ENCODE measurements at regions not wholly inside any gene's neighbourhood (a gene's known extent, or its start where the extent isn't known, plus 50 kb on each side); places are given as distances from the start of the nearest gene placed in this dataset.

DNA sequence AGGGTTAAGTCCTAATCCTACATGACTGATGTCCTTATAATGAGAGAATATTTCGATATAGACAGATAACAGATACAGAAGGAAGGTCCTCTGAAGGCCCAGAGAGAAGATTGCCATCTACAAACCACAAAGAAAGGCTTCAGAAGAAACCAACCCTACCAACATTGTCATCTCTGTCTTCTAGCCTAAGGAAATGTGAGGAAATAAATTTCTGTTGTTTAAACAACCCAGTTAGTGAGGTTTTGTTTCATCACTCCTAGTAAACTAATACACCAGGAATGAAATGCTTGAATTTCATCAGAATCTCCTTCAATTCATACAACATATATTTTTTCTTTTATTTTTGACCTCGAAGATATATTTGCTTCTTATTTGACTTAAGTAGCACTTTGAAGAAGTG, 1527.8 kb downstream of the STIM2 start:
- TF ChIP-seq, protein P1, sequence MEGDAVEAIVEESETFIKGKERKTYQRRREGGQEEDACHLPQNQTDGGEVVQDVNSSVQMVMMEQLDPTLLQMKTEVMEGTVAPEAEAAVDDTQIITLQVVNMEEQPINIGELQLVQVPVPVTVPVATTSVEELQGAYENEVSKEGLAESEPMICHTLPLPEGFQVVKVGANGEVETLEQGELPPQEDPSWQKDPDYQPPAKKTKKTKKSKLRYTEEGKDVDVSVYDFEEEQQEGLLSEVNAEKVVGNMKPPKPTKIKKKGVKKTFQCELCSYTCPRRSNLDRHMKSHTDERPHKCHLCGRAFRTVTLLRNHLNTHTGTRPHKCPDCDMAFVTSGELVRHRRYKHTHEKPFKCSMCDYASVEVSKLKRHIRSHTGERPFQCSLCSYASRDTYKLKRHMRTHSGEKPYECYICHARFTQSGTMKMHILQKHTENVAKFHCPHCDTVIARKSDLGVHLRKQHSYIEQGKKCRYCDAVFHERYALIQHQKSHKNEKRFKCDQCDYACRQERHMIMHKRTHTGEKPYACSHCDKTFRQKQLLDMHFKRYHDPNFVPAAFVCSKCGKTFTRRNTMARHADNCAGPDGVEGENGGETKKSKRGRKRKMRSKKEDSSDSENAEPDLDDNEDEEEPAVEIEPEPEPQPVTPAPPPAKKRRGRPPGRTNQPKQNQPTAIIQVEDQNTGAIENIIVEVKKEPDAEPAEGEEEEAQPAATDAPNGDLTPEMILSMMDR (IDR thresholded peaks at IDR 0.05): no peak
- TF ChIP-seq CEBPB (IDR thresholded peaks at IDR 0.05) (no peak), JUNB (IDR thresholded peaks at IDR 0.05) (no peak), CHD4 (IDR thresholded peaks at IDR 0.05; ENCODE audit: borderline replicate concordance) (no peak), MYC (IDR thresholded peaks at IDR 0.05; ENCODE audit: borderline replicate concordance, low read length) (no peak), SMC3 (IDR thresholded peaks at IDR 0.05) (no peak), POLR2A (IDR thresholded peaks at IDR 0.05; ENCODE audit: low read length) (no peak)
- TF ChIP-seq, protein P2, sequence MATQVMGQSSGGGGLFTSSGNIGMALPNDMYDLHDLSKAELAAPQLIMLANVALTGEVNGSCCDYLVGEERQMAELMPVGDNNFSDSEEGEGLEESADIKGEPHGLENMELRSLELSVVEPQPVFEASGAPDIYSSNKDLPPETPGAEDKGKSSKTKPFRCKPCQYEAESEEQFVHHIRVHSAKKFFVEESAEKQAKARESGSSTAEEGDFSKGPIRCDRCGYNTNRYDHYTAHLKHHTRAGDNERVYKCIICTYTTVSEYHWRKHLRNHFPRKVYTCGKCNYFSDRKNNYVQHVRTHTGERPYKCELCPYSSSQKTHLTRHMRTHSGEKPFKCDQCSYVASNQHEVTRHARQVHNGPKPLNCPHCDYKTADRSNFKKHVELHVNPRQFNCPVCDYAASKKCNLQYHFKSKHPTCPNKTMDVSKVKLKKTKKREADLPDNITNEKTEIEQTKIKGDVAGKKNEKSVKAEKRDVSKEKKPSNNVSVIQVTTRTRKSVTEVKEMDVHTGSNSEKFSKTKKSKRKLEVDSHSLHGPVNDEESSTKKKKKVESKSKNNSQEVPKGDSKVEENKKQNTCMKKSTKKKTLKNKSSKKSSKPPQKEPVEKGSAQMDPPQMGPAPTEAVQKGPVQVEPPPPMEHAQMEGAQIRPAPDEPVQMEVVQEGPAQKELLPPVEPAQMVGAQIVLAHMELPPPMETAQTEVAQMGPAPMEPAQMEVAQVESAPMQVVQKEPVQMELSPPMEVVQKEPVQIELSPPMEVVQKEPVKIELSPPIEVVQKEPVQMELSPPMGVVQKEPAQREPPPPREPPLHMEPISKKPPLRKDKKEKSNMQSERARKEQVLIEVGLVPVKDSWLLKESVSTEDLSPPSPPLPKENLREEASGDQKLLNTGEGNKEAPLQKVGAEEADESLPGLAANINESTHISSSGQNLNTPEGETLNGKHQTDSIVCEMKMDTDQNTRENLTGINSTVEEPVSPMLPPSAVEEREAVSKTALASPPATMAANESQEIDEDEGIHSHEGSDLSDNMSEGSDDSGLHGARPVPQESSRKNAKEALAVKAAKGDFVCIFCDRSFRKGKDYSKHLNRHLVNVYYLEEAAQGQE (IDR thresholded peaks at IDR 0.05): no peak
- TF ChIP-seq, protein P3, sequence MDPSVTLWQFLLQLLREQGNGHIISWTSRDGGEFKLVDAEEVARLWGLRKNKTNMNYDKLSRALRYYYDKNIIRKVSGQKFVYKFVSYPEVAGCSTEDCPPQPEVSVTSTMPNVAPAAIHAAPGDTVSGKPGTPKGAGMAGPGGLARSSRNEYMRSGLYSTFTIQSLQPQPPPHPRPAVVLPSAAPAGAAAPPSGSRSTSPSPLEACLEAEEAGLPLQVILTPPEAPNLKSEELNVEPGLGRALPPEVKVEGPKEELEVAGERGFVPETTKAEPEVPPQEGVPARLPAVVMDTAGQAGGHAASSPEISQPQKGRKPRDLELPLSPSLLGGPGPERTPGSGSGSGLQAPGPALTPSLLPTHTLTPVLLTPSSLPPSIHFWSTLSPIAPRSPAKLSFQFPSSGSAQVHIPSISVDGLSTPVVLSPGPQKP (IDR thresholded peaks at IDR 0.05; ENCODE audit: low read depth, low read length): no peak
- TF ChIP-seq, protein P4, sequence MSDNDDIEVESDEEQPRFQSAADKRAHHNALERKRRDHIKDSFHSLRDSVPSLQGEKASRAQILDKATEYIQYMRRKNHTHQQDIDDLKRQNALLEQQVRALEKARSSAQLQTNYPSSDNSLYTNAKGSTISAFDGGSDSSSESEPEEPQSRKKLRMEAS (IDR thresholded peaks at IDR 0.05): no peak
- TF ChIP-seq, protein P5, sequence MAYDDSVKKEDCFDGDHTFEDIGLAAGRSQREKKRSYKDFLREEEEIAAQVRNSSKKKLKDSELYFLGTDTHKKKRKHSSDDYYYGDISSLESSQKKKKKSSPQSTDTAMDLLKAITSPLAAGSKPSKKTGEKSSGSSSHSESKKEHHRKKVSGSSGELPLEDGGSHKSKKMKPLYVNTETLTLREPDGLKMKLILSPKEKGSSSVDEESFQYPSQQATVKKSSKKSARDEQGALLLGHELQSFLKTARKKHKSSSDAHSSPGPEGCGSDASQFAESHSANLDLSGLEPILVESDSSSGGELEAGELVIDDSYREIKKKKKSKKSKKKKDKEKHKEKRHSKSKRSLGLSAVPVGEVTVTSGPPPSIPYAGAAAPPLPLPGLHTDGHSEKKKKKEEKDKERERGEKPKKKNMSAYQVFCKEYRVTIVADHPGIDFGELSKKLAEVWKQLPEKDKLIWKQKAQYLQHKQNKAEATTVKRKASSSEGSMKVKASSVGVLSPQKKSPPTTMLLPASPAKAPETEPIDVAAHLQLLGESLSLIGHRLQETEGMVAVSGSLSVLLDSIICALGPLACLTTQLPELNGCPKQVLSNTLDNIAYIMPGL (CRISPR knock-in tag; IDR thresholded peaks at IDR 0.05; ENCODE audit: borderline replicate concordance): no peak
